HepG2 (cell line): ENCODE measurements at regions not wholly inside any gene's neighbourhood (a gene's known extent, or its start where the extent isn't known, plus 50 kb on each side); places are given as distances from the start of the nearest gene placed in this dataset.

Experiments
- AFF4 ChIP-seq: sonication (generic); formaldehyde crosslinking; IDR thresholded peaks from 2 replicates; pipeline ENCODE4 v1.4.0; 2020; ENCODE audit warnings: missing genetic modification reagents
- CTCF ChIP-seq: sonication (generic); formaldehyde crosslinking; IDR thresholded peaks from 2 replicates; pipeline ENCODE4 v1.5.0; 2020; ENCODE audit warnings: mild to moderate bottlenecking, missing genetic modification reagents, moderate library complexity
- ETV5 ChIP-seq: IDR thresholded peaks from 2 replicates; pipeline ENCODE4 v1.6.1; 2018; ENCODE audit warnings: missing biosample characterization, missing genetic modification reagents, inconsistent platforms, borderline replicate concordance
- FOSL1 ChIP-seq: sonication (generic); formaldehyde crosslinking; IDR thresholded peaks from 2 replicates; pipeline ENCODE4 v1.9.0; 2021; ENCODE audit warnings: missing genetic modification reagents, borderline replicate concordance
- GLI4 ChIP-seq: sonication (generic); formaldehyde crosslinking; IDR thresholded peaks from 2 replicates; pipeline ENCODE4 v1.5.1; 2020; ENCODE audit warnings: missing genetic modification reagents, mild to moderate bottlenecking, moderate library complexity, borderline replicate concordance
- HOXA7 ChIP-seq: sonication (generic); formaldehyde crosslinking; IDR thresholded peaks from 2 replicates; pipeline ENCODE4 v1.8.1; 2022; ENCODE audit warnings: mild to moderate bottlenecking, missing genetic modification reagents, moderate library complexity
- JUND ChIP-seq: sonication (generic); formaldehyde crosslinking; IDR thresholded peaks from 2 replicates; pipeline ENCODE4 v1.8.0; 2022; ENCODE audit warnings: mild to moderate bottlenecking, missing genetic modification reagents
- KDM4B ChIP-seq: sonication (generic); formaldehyde crosslinking; IDR thresholded peaks from 2 replicates; pipeline ENCODE4 v1.4.0; 2020; ENCODE audit warnings: missing genetic modification reagents
- MYPOP ChIP-seq: sonication (generic); formaldehyde crosslinking; IDR thresholded peaks from 2 replicates; pipeline ENCODE4 v1.8.1; 2023; ENCODE audit warnings: mild to moderate bottlenecking, moderate library complexity, missing genetic modification reagents
- POGZ ChIP-seq: sonication (generic); formaldehyde crosslinking; IDR thresholded peaks from 2 replicates; pipeline ENCODE4 v1.4.0; 2020; ENCODE audit warnings: mild to moderate bottlenecking, missing genetic modification reagents
- RBM22 ChIP-seq: fragments of 200-400 bp; formaldehyde crosslinking; optimal IDR thresholded peaks from 2 replicates; pipeline ENCODE3; 2017; ENCODE audit warnings: mild to moderate bottlenecking, low read length, moderate library complexity
- SAP130 ChIP-seq: IDR thresholded peaks from 2 replicates; pipeline ENCODE4 v1.6.1; 2016; ENCODE audit warnings: low read depth
- THAP11 ChIP-seq: IDR thresholded peaks from 2 replicates; pipeline ENCODE4 v1.6.1; 2016; ENCODE audit warnings: missing biosample characterization, missing genetic modification reagents
- TP53 ChIP-seq: sonication (generic); formaldehyde crosslinking; conservative IDR thresholded peaks from 2 replicates; pipeline ENCODE4 v1.4.0; 2020; ENCODE audit warnings: missing genetic modification reagents
- ZBTB2 ChIP-seq: sonication (generic); formaldehyde crosslinking; IDR thresholded peaks from 2 replicates; pipeline ENCODE4 v1.8.0; 2022; ENCODE audit warnings: low read depth, missing genetic modification reagents
- ZMAT5 ChIP-seq: sonication (generic); formaldehyde crosslinking; IDR thresholded peaks from 2 replicates; pipeline ENCODE4 v1.5.0; 2020; ENCODE audit warnings: mild to moderate bottlenecking, low read depth, missing genetic modification reagents, borderline replicate concordance
- ZNF652 ChIP-seq: IDR thresholded peaks from 2 replicates; pipeline ENCODE4 v1.6.1; 2016; ENCODE audit warnings: low read depth, borderline replicate concordance
- ZSCAN25 ChIP-seq: sonication (generic); formaldehyde crosslinking; IDR thresholded peaks from 2 replicates; pipeline ENCODE4 v1.8.0; 2022; ENCODE audit warnings: mild to moderate bottlenecking, missing genetic modification reagents
- ZZZ3 ChIP-seq: sonication (generic); formaldehyde crosslinking; IDR thresholded peaks from 2 replicates; pipeline ENCODE4 v1.4.0; 2020; ENCODE audit warnings: missing genetic modification reagents, mild to moderate bottlenecking, borderline replicate concordance

GRCh38 chr9:70470050-70471015, 55.9 kb upstream of the KLF9 start (continued):
- peak; percentile 41; the same call in 1 of the 2 replicates for TF ChIP-seq MYPOP (CRISPR knock-in tag)
- no peak for TF ChIP-seq GLI4 (CRISPR knock-in tag)
- TF ChIP-seq ZBTB2 (CRISPR knock-in tag), result no peak
- peak; percentile 97 for TF ChIP-seq SAP130
- no peak for TF ChIP-seq ZMAT5 (CRISPR knock-in tag)
- TF ChIP-seq RBM22, result no peak
- no peak for TF ChIP-seq CTCF
- TF ChIP-seq HOXA7 (CRISPR knock-in tag), result no peak
- TF ChIP-seq THAP11 (CRISPR knock-in tag), result peak; percentile 81
- 0 out of 2 replicates have a peak, but pooled peaks have one; percentile 60 for TF ChIP-seq KDM4B (CRISPR knock-in tag)
- no peak for TF ChIP-seq FOSL1 (CRISPR knock-in tag)
- no peak for TF ChIP-seq TP53 (CRISPR knock-in tag)
- no peak for TF ChIP-seq ZZZ3
- TF ChIP-seq AFF4 (CRISPR knock-in tag), result no peak
- no peak for TF ChIP-seq ETV5 (CRISPR knock-in tag)
- no peak for TF ChIP-seq JUND
- peak; percentile 42; the same call in 1 of the 2 replicates for TF ChIP-seq ZNF652 (CRISPR knock-in tag)
- peak; percentile 58; the same call in 1 of the 2 replicates for TF ChIP-seq ZSCAN25 (CRISPR knock-in tag)
- TF ChIP-seq POGZ (CRISPR knock-in tag), result peak; percentile 71; the same call in 1 of the 2 replicates
